SK-N-SH (cell line): ENCODE measurements at regions not wholly inside any gene's neighbourhood (a gene's known extent, or its start where the extent isn't known, plus 50 kb on each side); places are given as distances from the start of the nearest gene placed in this dataset.
A peak's percentile ranks its signal among the peaks of the same experiment; 100 is the strongest.

Experiments used
- CTCF ChIP-seq: fragments of 200-600 bp; sonication (generic); IDR thresholded peaks from 2 replicates; pipeline ENCODE4 v1.6.1; 2017; ENCODE audit warnings: antibody characterized with exemption, mild to moderate bottlenecking, moderate library complexity
- EZH2phosphoT487 ChIP-seq: fragments of 200-600 bp; sonication (generic); IDR thresholded peaks from 2 replicates; pipeline ENCODE4 v1.6.1; 2017; ENCODE audit warnings: low read depth, mixed run types, mild to moderate bottlenecking, antibody characterized with exemption, moderate library complexity, borderline replicate concordance
- FOXJ3 ChIP-seq: sonication (generic); formaldehyde crosslinking; IDR thresholded peaks from 2 replicates; pipeline ENCODE4 v1.5.1; 2020; ENCODE audit warnings: mild to moderate bottlenecking, missing genetic modification reagents
- GABPA ChIP-seq: IDR thresholded peaks from 2 replicates; pipeline ENCODE4 v1.4.0; 2012; ENCODE audit warnings: low read depth, mild to moderate bottlenecking
- MXI1 ChIP-seq: IDR thresholded peaks from 2 replicates; pipeline ENCODE4 v1.6.1; 2012; ENCODE audit warnings: mild to moderate bottlenecking, low read depth, low read length, improper control_type of control experiment
- PBX3 ChIP-seq: IDR thresholded peaks from 2 replicates; pipeline ENCODE4; 2012
- RAD21 ChIP-seq: IDR thresholded peaks from 2 replicates; pipeline ENCODE4 v1.6.1; 2012; ENCODE audit warnings: mild to moderate bottlenecking, low read length
- SIN3A ChIP-seq: IDR thresholded peaks from 2 replicates; pipeline ENCODE4 v1.6.1; 2012; ENCODE audit warnings: low read depth, mild to moderate bottlenecking, low read length, moderate library complexity, borderline replicate concordance
- YY1 ChIP-seq: IDR thresholded peaks from 2 replicates; pipeline ENCODE4 v1.4.0; 2012; ENCODE audit warnings: low read depth, mild to moderate bottlenecking
- TF ChIP-seq, protein P1 (sequence below): fragments of 150-350 bp; IDR thresholded peaks from 2 replicates; pipeline ENCODE4 v1.6.1; 2017; ENCODE audit warnings: antibody characterized with exemption, low read length, low read depth, borderline replicate concordance

GRCh38 chr2:12126318-12126717 lies 379.9 kb downstream of the LPIN1 start:
- no peak for TF ChIP-seq CTCF
- TF ChIP-seq, protein P1, sequence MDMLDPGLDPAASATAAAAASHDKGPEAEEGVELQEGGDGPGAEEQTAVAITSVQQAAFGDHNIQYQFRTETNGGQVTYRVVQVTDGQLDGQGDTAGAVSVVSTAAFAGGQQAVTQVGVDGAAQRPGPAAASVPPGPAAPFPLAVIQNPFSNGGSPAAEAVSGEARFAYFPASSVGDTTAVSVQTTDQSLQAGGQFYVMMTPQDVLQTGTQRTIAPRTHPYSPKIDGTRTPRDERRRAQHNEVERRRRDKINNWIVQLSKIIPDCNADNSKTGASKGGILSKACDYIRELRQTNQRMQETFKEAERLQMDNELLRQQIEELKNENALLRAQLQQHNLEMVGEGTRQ = no peak
- TF ChIP-seq YY1 = no peak
- no peak for TF ChIP-seq PBX3
- no peak for TF ChIP-seq FOXJ3 (CRISPR knock-in tag)
- TF ChIP-seq GABPA = no peak
- TF ChIP-seq MXI1 = no peak
- no peak for TF ChIP-seq SIN3A
- TF ChIP-seq RAD21 = 0 out of 2 replicates have a peak, but pooled peaks have one; percentile 11
- no peak for TF ChIP-seq EZH2phosphoT487
